ENCODE measurements at regions not wholly inside any gene's neighbourhood (a gene's known extent, or its start where the extent isn't known, plus 50 kb on each side); places are given as distances from the start of the nearest gene placed in this dataset.

DNA sequence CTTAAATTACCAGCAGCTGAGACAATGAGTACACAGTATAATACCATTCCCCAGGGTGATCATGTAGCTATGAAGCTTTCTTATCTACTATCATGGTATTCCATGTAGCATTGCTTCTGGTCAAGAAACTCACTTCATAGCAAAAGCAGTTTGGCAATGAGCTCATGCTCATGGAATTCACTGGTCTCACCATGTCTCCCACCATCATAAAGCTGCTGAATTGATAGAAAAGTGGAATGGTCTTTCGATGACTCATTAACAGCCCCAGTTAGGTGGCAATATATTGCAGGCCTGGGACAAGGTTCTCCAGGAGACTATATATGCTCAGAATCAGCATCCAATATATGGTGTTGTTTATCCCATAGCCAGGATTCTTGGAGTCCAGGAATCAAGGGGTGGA, 553.7 kb downstream of the FOXG1 start:
- Histone ChIP-seq H3K27me3 (no peaks in the 10 kb centered on the region), H3K4me3 (no peak overlapping the region), H3K36me3 (no peaks in the 10 kb centered on the region), H3K9me3 (no peaks in the 10 kb centered on the region), H3K4me1 (ENCODE audit: insufficient read depth) (no peaks in the 10 kb centered on the region), H3K27ac (no peak overlapping the region)
- 92 to 100% (median 100%) methylated on average over 1 of the region's 1 CpG for WGBS, 3 donors
- intact Hi-C loops (cut with DNase I) = no loop called here
- no peak for DNase-seq
- TF ChIP-seq POLR2A (IDR thresholded peaks at IDR 0.05) (no peak), EP300 (IDR thresholded peaks at IDR 0.05) (no peak), CTCF (IDR thresholded peaks at IDR 0.05) (no peak)

DNA sequence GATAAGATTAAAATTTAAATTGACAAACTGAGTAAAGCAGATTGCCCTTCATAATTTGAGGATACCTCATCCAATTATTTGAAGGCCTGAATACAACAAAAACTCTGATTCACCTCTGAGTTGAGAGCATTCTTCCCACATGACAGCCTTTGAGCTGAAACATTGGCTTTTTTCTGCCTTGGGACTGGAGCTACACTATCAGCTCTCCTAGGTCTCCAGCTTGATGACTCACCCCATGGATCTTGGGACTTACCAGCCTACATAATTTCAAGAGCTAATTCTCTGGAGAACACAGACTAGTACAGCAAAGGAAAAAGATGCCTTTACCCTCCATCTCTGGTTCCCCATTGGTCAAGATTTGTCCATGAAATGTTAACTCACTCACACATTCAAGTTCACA, 555.1 kb downstream of the FOXG1 start:
- no peak for DNase-seq
- intact Hi-C loops (cut with DNase I) = no loop called here
- H3K4me3 ChIP-seq = no peak overlapping the region
- H3K27me3 ChIP-seq = no peaks in the 10 kb centered on the region
- no peak overlapping the region for H3K27ac ChIP-seq
- no peaks in the 10 kb centered on the region for H3K4me1 ChIP-seq (ENCODE audit: insufficient read depth)
- no peak for TF ChIP-seq EP300 (IDR thresholded peaks at IDR 0.05)
- no peak for TF ChIP-seq POLR2A (IDR thresholded peaks at IDR 0.05)
- no peak for TF ChIP-seq CTCF (IDR thresholded peaks at IDR 0.05)
- no peaks in the 10 kb centered on the region for H3K9me3 ChIP-seq
- no peaks in the 10 kb centered on the region for H3K36me3 ChIP-seq

DNA sequence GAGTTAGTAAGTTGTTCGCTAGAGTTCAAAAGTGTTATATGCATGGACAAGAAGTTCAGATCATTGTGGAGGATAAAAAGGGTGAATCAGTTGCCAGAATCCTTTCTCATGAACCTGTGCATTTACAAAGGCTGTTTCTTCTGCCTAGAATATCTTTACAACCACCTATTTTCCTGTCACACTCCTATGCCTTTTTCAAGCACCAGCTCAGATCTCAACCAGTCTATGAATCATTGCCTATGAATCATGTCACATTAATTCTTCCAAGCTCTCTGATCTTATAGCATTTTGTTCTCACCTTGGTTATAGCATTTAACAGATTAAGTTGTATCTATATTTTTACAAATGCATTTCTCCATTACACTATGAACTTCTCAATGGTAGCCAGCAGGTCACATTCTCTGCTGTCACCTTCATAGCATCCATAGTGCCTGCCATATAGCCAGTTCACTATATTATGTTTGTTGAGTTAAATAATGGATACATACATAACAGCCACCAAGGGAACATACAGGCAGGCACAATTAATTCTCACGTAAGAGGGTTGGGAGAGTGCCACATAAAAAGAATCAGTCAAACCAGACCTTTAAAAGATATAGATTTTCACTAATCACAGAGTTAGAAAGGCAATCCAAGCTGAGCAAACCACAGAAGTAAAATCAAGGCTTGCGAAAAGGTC, 573.0 kb downstream of the FOXG1 start:
- DNase-seq = no peak
- Histone ChIP-seq H3K27me3 (no peaks in the 10 kb centered on the region), H3K4me1 (ENCODE audit: insufficient read depth) (no peaks in the 10 kb centered on the region), H3K4me3 (no peak overlapping the region), H3K9me3 (no peaks in the 10 kb centered on the region), H3K27ac (no peak overlapping the region), H3K36me3 (no peaks in the 10 kb centered on the region)
- no peak for TF ChIP-seq POLR2A (IDR thresholded peaks at IDR 0.05)
- TF ChIP-seq EP300 (IDR thresholded peaks at IDR 0.05) = no peak
- no peak for TF ChIP-seq CTCF (IDR thresholded peaks at IDR 0.05)
- intact Hi-C loops (cut with DNase I) = no loop called here
- WGBS, 3 donors = 90 to 92% (median 92%) methylated on average over 3 of the region's 3 CpGs

GRCh38 chr14:29348504-29348903, 579.1 kb downstream of the PRKD1 start:
- Histone ChIP-seq H3K4me3 (no peak overlapping the region), H3K36me3 (no peaks in the 10 kb centered on the region), H3K4me1 (ENCODE audit: insufficient read depth) (no peaks in the 10 kb centered on the region), H3K27me3 (no peaks in the 10 kb centered on the region), H3K27ac (no peak overlapping the region), H3K9me3 (no peaks in the 10 kb centered on the region)
- intact Hi-C loops (cut with DNase I) = no loop called here
- DNase-seq = no peak
- 75 to 85% (median 78%) methylated on average over 1 of the region's 1 CpG for WGBS, 3 donors
- TF ChIP-seq CTCF (IDR thresholded peaks at IDR 0.05) = no peak
- TF ChIP-seq EP300 (IDR thresholded peaks at IDR 0.05) = no peak
- no peak for TF ChIP-seq POLR2A (IDR thresholded peaks at IDR 0.05)
